ENCODE measurements at regions not wholly inside any gene's neighbourhood (a gene's known extent, or its start where the extent isn't known, plus 50 kb on each side); places are given as distances from the start of the nearest gene placed in this dataset.

DNA sequence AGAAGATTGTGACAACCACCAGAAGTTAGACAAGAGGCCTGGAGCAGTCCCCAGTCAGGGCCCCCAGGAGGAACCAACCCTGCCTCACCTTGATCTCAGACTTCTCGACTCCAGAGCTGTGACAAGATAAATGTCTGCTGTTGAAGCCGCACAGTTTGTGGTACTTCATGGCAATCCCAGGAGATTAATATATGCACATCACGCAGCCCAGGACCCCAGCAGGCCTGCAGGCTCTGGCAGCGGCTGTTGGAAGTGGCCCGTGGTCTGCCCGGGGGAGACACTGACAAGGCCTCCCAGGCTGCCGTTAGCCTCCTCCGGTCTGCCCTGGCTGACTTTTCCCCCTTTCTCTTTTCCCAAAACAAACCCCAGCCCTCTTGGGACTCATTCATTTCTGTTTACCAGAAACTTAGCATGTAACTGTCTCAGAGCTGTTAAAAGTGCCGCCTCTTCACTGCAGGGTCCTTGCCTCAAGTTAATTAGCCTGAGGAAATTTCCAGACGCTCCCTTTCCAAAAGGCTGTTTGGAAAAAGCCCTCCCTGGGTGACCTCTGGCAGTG, 183.5 kb upstream of the LYSMD4 start:
- TF ChIP-seq, protein P1, sequence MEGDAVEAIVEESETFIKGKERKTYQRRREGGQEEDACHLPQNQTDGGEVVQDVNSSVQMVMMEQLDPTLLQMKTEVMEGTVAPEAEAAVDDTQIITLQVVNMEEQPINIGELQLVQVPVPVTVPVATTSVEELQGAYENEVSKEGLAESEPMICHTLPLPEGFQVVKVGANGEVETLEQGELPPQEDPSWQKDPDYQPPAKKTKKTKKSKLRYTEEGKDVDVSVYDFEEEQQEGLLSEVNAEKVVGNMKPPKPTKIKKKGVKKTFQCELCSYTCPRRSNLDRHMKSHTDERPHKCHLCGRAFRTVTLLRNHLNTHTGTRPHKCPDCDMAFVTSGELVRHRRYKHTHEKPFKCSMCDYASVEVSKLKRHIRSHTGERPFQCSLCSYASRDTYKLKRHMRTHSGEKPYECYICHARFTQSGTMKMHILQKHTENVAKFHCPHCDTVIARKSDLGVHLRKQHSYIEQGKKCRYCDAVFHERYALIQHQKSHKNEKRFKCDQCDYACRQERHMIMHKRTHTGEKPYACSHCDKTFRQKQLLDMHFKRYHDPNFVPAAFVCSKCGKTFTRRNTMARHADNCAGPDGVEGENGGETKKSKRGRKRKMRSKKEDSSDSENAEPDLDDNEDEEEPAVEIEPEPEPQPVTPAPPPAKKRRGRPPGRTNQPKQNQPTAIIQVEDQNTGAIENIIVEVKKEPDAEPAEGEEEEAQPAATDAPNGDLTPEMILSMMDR (IDR thresholded peaks at IDR 0.05) = no peak
- no peak for TF ChIP-seq EZH2phosphoT487 (IDR thresholded peaks at IDR 0.05)

Measured in neural progenitor cell (in vitro differentiated cells).